ENCODE measurements at regions not wholly inside any gene's neighbourhood (a gene's known extent, or its start where the extent isn't known, plus 50 kb on each side); places are given as distances from the start of the nearest gene placed in this dataset.
A peak's percentile ranks its signal among the peaks of the same experiment; 100 is the strongest.

DNA sequence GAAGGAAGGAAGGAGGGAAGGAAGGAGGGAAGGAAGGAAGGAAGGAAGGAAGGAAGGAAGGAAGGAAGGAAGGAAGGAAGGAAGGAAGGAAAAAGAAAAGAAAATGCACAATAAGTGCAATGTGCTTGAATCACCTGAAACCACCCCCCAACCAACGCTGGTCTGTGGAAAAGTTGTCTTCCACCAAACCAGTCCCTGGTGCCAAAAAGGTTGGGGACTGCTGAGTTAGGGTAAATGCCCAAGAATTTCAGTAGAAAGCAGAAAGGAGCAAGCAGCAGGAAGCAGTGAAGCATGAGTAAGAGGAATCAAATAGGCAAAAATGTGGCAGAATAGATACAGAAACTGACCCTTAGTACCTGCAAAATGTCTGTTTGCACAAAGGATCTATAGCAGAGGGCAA lies 137.2 kb downstream of the JCAD start:
- H3K9ac ChIP-seq (ENCODE audit: extremely low read depth, insufficient read length, low read length) = no peak overlapping the region
- no peak overlapping the region for H3K23ac ChIP-seq (ENCODE audit: insufficient read length, low read depth, low read length)
- Mint-ChIP-seq H3K27me3 (ENCODE audit: low read depth) (peaks cover 26% of the 10 kb centered on the region), H3K4me1 (peaks cover 31 to 33% of the 10 kb centered on the region in 2 experiments), H3K9me3 (no peaks in the 10 kb centered on the region), H3K27ac (peak overlapping the region in 1 of 3 experiments; percentile 49; a peak in 1 of 7 replicates), H3K4me3 (no peak overlapping the region), H3K36me3 (ENCODE audit: insufficient read depth in 1 of 3, low read depth in 3 of 3) (no peaks in the 10 kb centered on the region)
- H2BK120ac ChIP-seq (ENCODE audit: low read depth, low read length, poor library complexity, severe bottlenecking) = no peak overlapping the region
- no CpG with 5 or more reads among the region's 1 CpG for WGBS (ENCODE audit: extremely low coverage, insufficient read length, low lambda C conversion rate)
- no peak overlapping the region for H4K5ac ChIP-seq (ENCODE audit: insufficient read length, low read depth, low read length)
- H3K4me1 ChIP-seq (ENCODE audit: insufficient read depth, low read length) = no peaks in the 10 kb centered on the region; the same call in 1 of the 2 replicates
- TF ChIP-seq, protein P1, sequence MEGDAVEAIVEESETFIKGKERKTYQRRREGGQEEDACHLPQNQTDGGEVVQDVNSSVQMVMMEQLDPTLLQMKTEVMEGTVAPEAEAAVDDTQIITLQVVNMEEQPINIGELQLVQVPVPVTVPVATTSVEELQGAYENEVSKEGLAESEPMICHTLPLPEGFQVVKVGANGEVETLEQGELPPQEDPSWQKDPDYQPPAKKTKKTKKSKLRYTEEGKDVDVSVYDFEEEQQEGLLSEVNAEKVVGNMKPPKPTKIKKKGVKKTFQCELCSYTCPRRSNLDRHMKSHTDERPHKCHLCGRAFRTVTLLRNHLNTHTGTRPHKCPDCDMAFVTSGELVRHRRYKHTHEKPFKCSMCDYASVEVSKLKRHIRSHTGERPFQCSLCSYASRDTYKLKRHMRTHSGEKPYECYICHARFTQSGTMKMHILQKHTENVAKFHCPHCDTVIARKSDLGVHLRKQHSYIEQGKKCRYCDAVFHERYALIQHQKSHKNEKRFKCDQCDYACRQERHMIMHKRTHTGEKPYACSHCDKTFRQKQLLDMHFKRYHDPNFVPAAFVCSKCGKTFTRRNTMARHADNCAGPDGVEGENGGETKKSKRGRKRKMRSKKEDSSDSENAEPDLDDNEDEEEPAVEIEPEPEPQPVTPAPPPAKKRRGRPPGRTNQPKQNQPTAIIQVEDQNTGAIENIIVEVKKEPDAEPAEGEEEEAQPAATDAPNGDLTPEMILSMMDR (conservative IDR thresholded peaks at IDR 0.05) = no peak
- no peak overlapping the region for H2BK12ac ChIP-seq (ENCODE audit: insufficient read length, low read depth, low read length)
- H4K20me1 ChIP-seq (ENCODE audit: control insufficient read depth, insufficient read depth, insufficient read length) = no peaks in the 10 kb centered on the region
- no peaks in the 10 kb centered on the region for H3K79me1 ChIP-seq (ENCODE audit: insufficient read depth, low read depth, low read length, poor library complexity, severe bottlenecking)
- H3K14ac ChIP-seq (ENCODE audit: insufficient read depth, low read length) = no peak overlapping the region
- no peaks in the 10 kb centered on the region for H3K79me2 ChIP-seq (ENCODE audit: insufficient read depth, low read length)
- no peaks in the 10 kb centered on the region for H3K23me2 ChIP-seq (ENCODE audit: insufficient read length, low read depth, low read length, poor library complexity, severe bottlenecking)
- H3K9me3 ChIP-seq (ENCODE audit: control insufficient read depth, low read depth, low read length) = no peaks in the 10 kb centered on the region
- H2BK5ac ChIP-seq (ENCODE audit: insufficient read length, low read length) = no peak overlapping the region
- no peak overlapping the region for H2BK20ac ChIP-seq (ENCODE audit: low read depth, low read length, poor library complexity, severe bottlenecking)
- no peak overlapping the region for H3K4ac ChIP-seq (ENCODE audit: low read depth, low read length)
- H3K27ac ChIP-seq (ENCODE audit: insufficient read length, low read depth, low read length) = no peak overlapping the region
- H2AFZ ChIP-seq (ENCODE audit: low read length) = no peak overlapping the region
- H3K4me2 ChIP-seq (ENCODE audit: insufficient read depth, insufficient read length, low read length) = no peak overlapping the region
- no peak overlapping the region for H4K8ac ChIP-seq (replicated peaks; ENCODE audit: insufficient read length, low read depth, low read length)
- H3T11ph ChIP-seq (ENCODE audit: low read length) = no peak overlapping the region
- H3K18ac ChIP-seq (ENCODE audit: insufficient read length, low read depth, low read length) = no peak overlapping the region
- DNase-seq = no peak
- no peak overlapping the region for H2AK5ac ChIP-seq (ENCODE audit: insufficient read length, low read length)
- H3K27me3 ChIP-seq (ENCODE audit: insufficient read depth, low read length) = no peaks in the 10 kb centered on the region
- no peak overlapping the region for H2BK15ac ChIP-seq (ENCODE audit: low read depth, low read length)
- H4K91ac ChIP-seq (ENCODE audit: insufficient read length, low read depth, low read length) = no peak overlapping the region
- H3K56ac ChIP-seq (ENCODE audit: insufficient read length, low read depth, low read length) = no peak overlapping the region
